Fibroblast of lung (primary cell): ENCODE measurements at regions not wholly inside any gene's neighbourhood (a gene's known extent, or its start where the extent isn't known, plus 50 kb on each side); places are given as distances from the start of the nearest gene placed in this dataset.
A peak's percentile ranks its signal among the peaks of the same experiment; 100 is the strongest.

Experiments
- DNase-seq, 2 donors: peaks; one replicate each; pipeline versions ENCODE4 v3.0.0 to v3.0.0-alpha.2; 2010; ENCODE audit warnings: low read depth in 2 of 2
- H2AFZ ChIP-seq: 2 replicates; pipeline ENCODE4 v1.5.1; 2012; ENCODE audit warnings: low read length, control low read depth, inconsistent platforms
- H3K27ac ChIP-seq: 2 replicates; pipeline ENCODE4 v1.5.1; 2011; ENCODE audit warnings: low read length, control low read depth; ENCODE audit not compliant: insufficient read depth
- H3K27me3 ChIP-seq: 2 replicates; pipeline ENCODE4 v1.5.1; 2011; ENCODE audit warnings: mild to moderate bottlenecking, low read length; ENCODE audit not compliant: control insufficient read depth, insufficient read depth
- H3K36me3 ChIP-seq: 2 replicates; pipeline ENCODE4 v1.5.1; 2011; ENCODE audit warnings: low read length; ENCODE audit not compliant: control insufficient read depth, insufficient read depth
- H3K4me1 ChIP-seq: 2 replicates; pipeline ENCODE4 v1.5.1; 2011; ENCODE audit warnings: low read length; ENCODE audit not compliant: control insufficient read depth, insufficient read depth; ENCODE audit errors: extremely low read depth
- H3K4me2 ChIP-seq: 2 replicates; pipeline ENCODE4 v1.5.1; 2011; ENCODE audit warnings: low read length, control low read depth; ENCODE audit not compliant: insufficient read depth; ENCODE audit errors: extremely low read depth
- H3K4me3 ChIP-seq, 4 experiments: fragments of 200-600 bp in 1 of 4; sonication (generic) in 1 of 4; replicated peaks in 1 of 4; 2 replicates each; pipeline ENCODE4 v1.5.1; 2011 to 2016; ENCODE audit warnings: low read length in 4 of 4, low read depth in 3 of 4, mild to moderate bottlenecking in 3 of 4, control low read depth in 2 of 4, inconsistent platforms in 1 of 4, mixed read lengths in 1 of 4; ENCODE audit not compliant: insufficient read depth in 1 of 4; ENCODE audit errors: control extremely low read depth in 1 of 4
- H3K79me2 ChIP-seq: 2 replicates; pipeline ENCODE4 v1.5.1; 2012; ENCODE audit warnings: mild to moderate bottlenecking, low read length, inconsistent platforms; ENCODE audit not compliant: control insufficient read depth, insufficient read depth
- H3K9ac ChIP-seq: 2 replicates; pipeline ENCODE4 v1.5.1; 2011; ENCODE audit warnings: mild to moderate bottlenecking, low read length, control low read depth; ENCODE audit not compliant: insufficient read depth
- H3K9me3 ChIP-seq: 2 replicates; pipeline ENCODE4 v1.5.1; 2012; ENCODE audit warnings: low read depth, low read length; ENCODE audit not compliant: control insufficient read depth, insufficient read depth
- H4K20me1 ChIP-seq: 2 replicates; pipeline ENCODE4 v1.5.1; 2011; ENCODE audit warnings: low read length; ENCODE audit not compliant: control insufficient read depth, insufficient read depth; ENCODE audit errors: extremely low read depth
- EZH2 ChIP-seq: IDR thresholded peaks from 2 replicates; pipeline ENCODE4 v1.5.1; 2012; ENCODE audit warnings: low read length, control low read depth, mild to moderate bottlenecking; ENCODE audit errors: missing control alignments
- TF ChIP-seq, protein P1 (sequence below), 2 donors: IDR thresholded peaks in 1 of 2; conservative IDR thresholded peaks in 1 of 2; 1 replicate in 1 of 2; 2 replicates in 1 of 2; pipeline ENCODE4 v1.5.1; 2011 to 2012; ENCODE audit warnings: low read length in 2 of 2, control low read depth in 1 of 2, inconsistent platforms in 1 of 2, low read depth in 1 of 2, mild to moderate bottlenecking in 1 of 2

DNA sequence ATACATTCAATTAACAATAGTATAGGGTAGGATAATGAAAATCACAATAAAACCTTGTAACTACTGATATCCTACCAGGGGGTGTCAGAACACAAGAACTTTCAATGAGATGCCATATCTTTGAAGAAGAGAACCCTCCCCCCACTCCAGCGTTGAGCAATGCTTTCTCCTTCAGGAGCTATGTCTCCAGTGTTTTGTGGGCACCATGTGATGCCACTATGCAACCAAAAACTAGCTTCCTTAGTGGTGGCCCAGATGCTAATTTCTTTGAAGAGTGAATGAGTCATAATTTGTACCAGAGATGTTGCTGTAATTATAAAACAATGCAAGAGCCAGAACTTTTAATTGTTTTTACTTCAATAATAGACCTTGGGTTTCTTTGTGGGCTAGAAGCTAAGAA lies 76.0 kb upstream of the ADO start:
- no peaks in the 10 kb centered on the region for H3K4me1 ChIP-seq
- no peak overlapping the region for H3K27ac ChIP-seq
- DNase-seq = no peak

DNA sequence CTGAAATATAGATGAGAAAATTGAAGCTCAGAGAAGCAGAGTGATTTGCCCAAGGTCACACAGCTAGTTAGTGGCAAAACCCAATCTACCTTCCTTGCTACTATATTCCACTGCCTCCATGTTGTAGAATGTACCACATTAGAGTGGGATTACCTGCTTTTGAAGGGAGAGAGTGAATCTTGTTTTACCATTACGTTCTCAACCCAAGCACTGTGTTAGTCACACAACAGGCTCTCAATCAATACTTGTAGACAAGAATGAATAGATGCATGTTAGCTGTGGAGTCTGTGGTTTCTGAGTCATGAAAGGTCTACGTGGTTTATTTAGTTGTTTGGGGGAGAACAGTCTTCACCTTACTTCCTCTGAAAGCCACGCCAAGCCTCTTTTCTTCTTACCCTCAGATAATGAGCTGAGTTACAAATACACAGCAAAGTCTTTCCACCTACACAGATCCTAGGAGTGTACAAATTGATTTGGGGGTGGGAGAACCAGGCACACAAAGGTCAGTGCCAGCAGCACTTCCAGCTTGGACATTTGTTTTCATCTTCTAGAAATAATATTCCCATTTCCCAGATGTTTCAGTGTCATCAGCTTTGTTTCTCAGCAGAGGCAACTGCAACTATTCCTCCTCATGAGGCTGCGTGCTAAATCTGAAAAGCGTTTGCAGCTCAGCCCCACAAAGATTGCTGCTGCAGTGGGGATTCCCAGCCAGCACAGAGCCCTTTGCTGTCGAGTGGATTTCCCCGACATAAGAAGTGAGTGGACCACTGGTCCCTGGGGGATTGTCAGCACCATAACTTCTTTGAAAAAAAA lies 71.5 kb upstream of the ADO start:
- peaks cover 2% of the 10 kb centered on the region for H3K27me3 ChIP-seq
- no peaks in the 10 kb centered on the region for H3K9me3 ChIP-seq
- peak; percentile 37 to 96 for DNase-seq
- H4K20me1 ChIP-seq = no peaks in the 10 kb centered on the region
- H2AFZ ChIP-seq = no peak overlapping the region
- TF ChIP-seq EZH2 = no peak
- TF ChIP-seq, protein P1, sequence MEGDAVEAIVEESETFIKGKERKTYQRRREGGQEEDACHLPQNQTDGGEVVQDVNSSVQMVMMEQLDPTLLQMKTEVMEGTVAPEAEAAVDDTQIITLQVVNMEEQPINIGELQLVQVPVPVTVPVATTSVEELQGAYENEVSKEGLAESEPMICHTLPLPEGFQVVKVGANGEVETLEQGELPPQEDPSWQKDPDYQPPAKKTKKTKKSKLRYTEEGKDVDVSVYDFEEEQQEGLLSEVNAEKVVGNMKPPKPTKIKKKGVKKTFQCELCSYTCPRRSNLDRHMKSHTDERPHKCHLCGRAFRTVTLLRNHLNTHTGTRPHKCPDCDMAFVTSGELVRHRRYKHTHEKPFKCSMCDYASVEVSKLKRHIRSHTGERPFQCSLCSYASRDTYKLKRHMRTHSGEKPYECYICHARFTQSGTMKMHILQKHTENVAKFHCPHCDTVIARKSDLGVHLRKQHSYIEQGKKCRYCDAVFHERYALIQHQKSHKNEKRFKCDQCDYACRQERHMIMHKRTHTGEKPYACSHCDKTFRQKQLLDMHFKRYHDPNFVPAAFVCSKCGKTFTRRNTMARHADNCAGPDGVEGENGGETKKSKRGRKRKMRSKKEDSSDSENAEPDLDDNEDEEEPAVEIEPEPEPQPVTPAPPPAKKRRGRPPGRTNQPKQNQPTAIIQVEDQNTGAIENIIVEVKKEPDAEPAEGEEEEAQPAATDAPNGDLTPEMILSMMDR (conservative IDR thresholded peaks at IDR 0.05 in 1 of 2, IDR thresholded peaks at IDR 0.05 in 1 of 2; ENCODE audit: low read depth in 1 of 2, low read length in 2 of 2) = no peak
- no peaks in the 10 kb centered on the region for H3K4me1 ChIP-seq
- H3K27ac ChIP-seq = no peak overlapping the region
- H3K4me2 ChIP-seq = no peak overlapping the region
- no peak overlapping the region for H3K9ac ChIP-seq
- H3K79me2 ChIP-seq = no peaks in the 10 kb centered on the region
- H3K36me3 ChIP-seq = no peaks in the 10 kb centered on the region
- H3K4me3 ChIP-seq = no peak overlapping the region

More for the DNA sequence above, 76.0 kb upstream of the ADO start:
- Histone ChIP-seq H3K4me3 (no peak overlapping the region), H3K27me3 (peaks cover 4% of the 10 kb centered on the region), H3K79me2 (no peaks in the 10 kb centered on the region), H2AFZ (no peak overlapping the region), H3K36me3 (no peaks in the 10 kb centered on the region), H4K20me1 (no peaks in the 10 kb centered on the region), H3K9me3 (no peaks in the 10 kb centered on the region), H3K4me2 (no peak overlapping the region), H3K9ac (no peak overlapping the region)
- TF ChIP-seq, protein P1 (conservative IDR thresholded peaks at IDR 0.05 in 1 of 2, IDR thresholded peaks at IDR 0.05 in 1 of 2; ENCODE audit: low read depth in 1 of 2, low read length in 2 of 2) = no peak
- no peak for TF ChIP-seq EZH2

DNA sequence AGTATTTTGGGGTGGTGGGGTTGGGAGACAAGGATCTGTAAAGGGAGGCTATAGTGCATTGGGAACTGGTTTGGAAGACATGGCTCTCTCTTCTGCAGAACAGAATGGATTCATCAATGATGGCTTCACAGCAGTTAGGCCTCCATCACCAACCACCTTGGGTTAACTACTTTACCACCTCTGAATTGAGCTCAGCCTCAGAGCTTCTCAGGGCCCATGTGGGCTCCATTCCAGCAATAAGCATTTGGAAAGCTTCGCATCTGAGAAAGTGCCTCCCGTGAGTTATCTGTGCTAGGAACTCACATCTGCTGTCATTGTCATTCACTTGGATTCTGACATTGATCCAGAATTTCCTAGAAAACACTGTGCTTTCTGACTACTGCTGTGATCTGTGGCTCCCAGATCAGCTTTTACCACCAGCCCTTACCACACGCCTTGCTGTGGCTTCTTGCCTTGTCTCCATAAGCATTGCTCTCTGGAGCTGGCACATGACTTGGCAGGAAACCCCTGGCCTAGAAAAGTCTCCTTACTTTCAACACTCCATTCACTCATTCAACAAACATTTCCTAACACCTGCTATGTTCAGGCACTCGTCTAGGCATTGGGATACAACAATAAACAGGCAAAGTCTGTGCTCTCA lies 70.7 kb upstream of the ADO start:
- H2AFZ ChIP-seq = no peak overlapping the region
- no peaks in the 10 kb centered on the region for H3K36me3 ChIP-seq
- no peaks in the 10 kb centered on the region for H3K4me1 ChIP-seq
- no peaks in the 10 kb centered on the region for H3K79me2 ChIP-seq
- H3K4me2 ChIP-seq = no peak overlapping the region
- TF ChIP-seq, protein P1 (conservative IDR thresholded peaks at IDR 0.05 in 1 of 2, IDR thresholded peaks at IDR 0.05 in 1 of 2; ENCODE audit: low read depth in 1 of 2, low read length in 2 of 2) = no peak
- TF ChIP-seq EZH2 = no peak
- no peaks in the 10 kb centered on the region for H4K20me1 ChIP-seq
- DNase-seq = peak in 1 of 2 donors; percentile 27
- H3K9ac ChIP-seq = no peak overlapping the region
- no peak overlapping the region for H3K4me3 ChIP-seq
- H3K27ac ChIP-seq = no peak overlapping the region
- H3K9me3 ChIP-seq = no peaks in the 10 kb centered on the region
- peaks cover under 1% of the 10 kb centered on the region for H3K27me3 ChIP-seq
